HepG2 (cell line): ENCODE measurements at regions not wholly inside any gene's neighbourhood (a gene's known extent, or its start where the extent isn't known, plus 50 kb on each side); places are given as distances from the start of the nearest gene placed in this dataset.

ENCODE experiments used
- ATAC-seq: fragments of 200-7000 bp; cut with Tn5 transposase; 3 replicates; pipeline ENCODE4 v1.9.1; 2020; ENCODE audit warnings: mild to moderate bottlenecking, moderate library complexity
- BruUV-seq: library from RNA; stranded (reverse); fragments of 400-500 nt; replicated peaks from 2 replicates; lab custom pipeline; 2021; lab: Mats Ljungman, UMichigan
- CTCF ChIA-PET: fragments of 300-600 bp; formaldehyde crosslinking; extraction: SDS; loops from one replicate; lab custom pipeline; 2021; ENCODE audit warnings: low total read pairs, inconsistent platforms, low intra/inter-chr PET ratio; lab: Yijun Ruan, JAX
- POLR2A ChIA-PET: fragments of 350-600 bp; sonication (Branson Sonifier 250); formaldehyde crosslinking; loops from one replicate; lab custom pipeline; 2020; ENCODE audit warnings: antibody characterized with exemption, inconsistent platforms; lab: Yijun Ruan, JAX
- DNase-seq: peaks from one replicate; pipeline ENCODE4 v3.0.0-alpha.2; 2015; ENCODE audit warnings: low spot score
- FAIRE-seq: peaks from 3 replicates; lab custom pipeline; 2011; peaks lifted over from hg19 to GRCh38; lab: Jason Lieb, UNC
- H2AFZ ChIP-seq: one replicate; pipeline ENCODE4 v1.6.1; 2011; ENCODE audit warnings: low read length, inconsistent platforms
- H3K27ac ChIP-seq: fragments of 300-600 bp; 3 replicates; pipeline ENCODE4 v1.8.0; 2011; ENCODE audit warnings: mixed run types, mild to moderate bottlenecking, mixed read lengths, low read length, inconsistent platforms; ENCODE audit not compliant: insufficient read depth; ENCODE audit errors: extremely low read length
- H3K27me3 ChIP-seq, 2 experiments: fragments of 200-600 bp in 1 of 2; 2 replicates in 1 of 2; 3 replicates in 1 of 2; pipeline versions ENCODE4 v1.6.0 to v1.8.0; 2011; ENCODE audit warnings: low read length in 2 of 2, mild to moderate bottlenecking in 2 of 2, moderate library complexity in 2 of 2, inconsistent platforms in 1 of 2; ENCODE audit not compliant: insufficient read depth in 2 of 2, control insufficient read depth in 1 of 2
- H3K36me3 ChIP-seq, 2 experiments: fragments of 200-600 bp in 1 of 2; replicated peaks in 1 of 2; 2 replicates in 1 of 2; 3 replicates in 1 of 2; pipeline versions ENCODE4 v1.5.1 to v1.8.0; 2011; ENCODE audit warnings: low read length in 2 of 2, inconsistent platforms in 1 of 2; ENCODE audit not compliant: insufficient read depth in 2 of 2, control insufficient read depth in 1 of 2
- H3K4me1 ChIP-seq: 2 replicates; pipeline ENCODE4 v1.5.1; 2012; ENCODE audit warnings: low read length, inconsistent platforms; ENCODE audit not compliant: insufficient read depth
- H3K4me2 ChIP-seq: 2 replicates; pipeline ENCODE4 v1.6.0; 2011; ENCODE audit warnings: low read depth, low read length, inconsistent platforms
- H3K4me3 ChIP-seq, 3 experiments: fragments of 200-600 bp in 1 of 3; sonication (generic), shearing (Covaris generic) in 1 of 3; replicated peaks in 1 of 3; 2 replicates each; pipeline ENCODE4 v1.5.1; 2011 to 2016; ENCODE audit warnings: low read length in 3 of 3, inconsistent platforms in 2 of 3, low read depth in 2 of 3, mild to moderate bottlenecking in 2 of 3, control low read depth in 1 of 3, mixed read lengths in 1 of 3; ENCODE audit not compliant: insufficient read depth in 1 of 3
- H3K79me2 ChIP-seq: one replicate; pipeline ENCODE4 v1.6.1; 2011; ENCODE audit warnings: low read length, inconsistent platforms; ENCODE audit not compliant: insufficient read depth
- H3K9ac ChIP-seq: 2 replicates; pipeline ENCODE4 v1.6.0; 2011; ENCODE audit warnings: mild to moderate bottlenecking, low read depth, low read length, inconsistent platforms; ENCODE audit not compliant: insufficient read depth
- H3K9me3 ChIP-seq: 2 replicates; pipeline ENCODE4 v1.5.1; 2012; ENCODE audit warnings: mild to moderate bottlenecking, low read length
- H4K20me1 ChIP-seq: 2 replicates; pipeline ENCODE4 v1.6.0; 2011; ENCODE audit warnings: inconsistent platforms, mild to moderate bottlenecking, low read length, moderate library complexity; ENCODE audit not compliant: insufficient read depth
- ARID2 ChIP-seq: sonication (generic); formaldehyde crosslinking; IDR thresholded peaks from 2 replicates; pipeline ENCODE4 v1.8.1; 2022; ENCODE audit warnings: mild to moderate bottlenecking, missing genetic modification reagents, borderline replicate concordance
- EEA1 ChIP-seq: sonication (generic); formaldehyde crosslinking; IDR thresholded peaks from 2 replicates; pipeline ENCODE4 v1.5.1; 2020; ENCODE audit warnings: mild to moderate bottlenecking, missing genetic modification reagents, borderline replicate concordance
- EP300 ChIP-seq, 3 experiments: sonication (generic) in 1 of 3; formaldehyde crosslinking in 1 of 3; IDR thresholded peaks; 2 replicates each; pipeline versions ENCODE4 v1.5.1 to v1.6.1; 2011 to 2020; ENCODE audit warnings: low read depth in 2 of 3, low read length in 2 of 3, borderline replicate concordance in 1 of 3, improper control_type of control experiment in 1 of 3, mild to moderate bottlenecking in 1 of 3, missing genetic modification reagents in 1 of 3, moderate library complexity in 1 of 3
- MAFF ChIP-seq: IDR thresholded peaks from 2 replicates; pipeline ENCODE4 v1.6.1; 2011; ENCODE audit warnings: low read depth, low read length, improper control_type of control experiment
- PAXIP1 ChIP-seq: sonication (generic); formaldehyde crosslinking; conservative IDR thresholded peaks from 2 replicates; pipeline ENCODE4 v1.4.0; 2020; ENCODE audit warnings: mild to moderate bottlenecking, missing genetic modification reagents, moderate library complexity
- PCBP1 ChIP-seq: fragments of 200-400 bp; formaldehyde crosslinking; IDR thresholded peaks from 2 replicates; pipeline ENCODE4 v1.6.1; 2017; ENCODE audit warnings: mild to moderate bottlenecking, low read depth, low read length, borderline replicate concordance
- PRMT3 ChIP-seq: sonication (generic); formaldehyde crosslinking; IDR thresholded peaks from 2 replicates; pipeline ENCODE4 v1.8.1; 2022; ENCODE audit warnings: low read depth, mild to moderate bottlenecking, moderate library complexity, missing genetic modification reagents, borderline replicate concordance
- SCMH1 ChIP-seq: sonication (generic); formaldehyde crosslinking; IDR thresholded peaks from 2 replicates; pipeline ENCODE4 v1.9.0; 2021; ENCODE audit warnings: missing genetic modification reagents, mild to moderate bottlenecking, borderline replicate concordance
- STAT6 ChIP-seq: sonication (generic); formaldehyde crosslinking; IDR thresholded peaks from 2 replicates; pipeline ENCODE4 v1.4.0; 2020; ENCODE audit warnings: missing genetic modification reagents, mild to moderate bottlenecking, borderline replicate concordance
- TRIM22 ChIP-seq: fragments of 450-650 bp; IDR thresholded peaks from 2 replicates; pipeline ENCODE4 v1.6.1; 2017
- ZBTB8A ChIP-seq: sonication (generic); formaldehyde crosslinking; IDR thresholded peaks from 2 replicates; pipeline ENCODE4 v1.4.0; 2020; ENCODE audit warnings: mild to moderate bottlenecking, low read depth, missing genetic modification reagents, borderline replicate concordance
- ZNF552 ChIP-seq: sonication (generic); formaldehyde crosslinking; IDR thresholded peaks from 2 replicates; pipeline ENCODE4 v1.9.0; 2022; ENCODE audit warnings: missing genetic modification reagents, mild to moderate bottlenecking, borderline replicate concordance
- ZNF709 ChIP-seq: sonication (generic); formaldehyde crosslinking; IDR thresholded peaks from 2 replicates; pipeline ENCODE4 v1.5.0; 2020; ENCODE audit warnings: mild to moderate bottlenecking, missing genetic modification reagents
- whole genome bisulfite sequencing: methylation state at CpG from one replicate; pipeline ENCODE4 v1.1.6; 2017; ENCODE audit warnings: low lambda C conversion rate; 5-methylcytosine and 5-hydroxymethylcytosine counted together
- in situ Hi-C: cut with HindIII; loops from 2 replicates; pipeline ENCODE4 v1.10.0; 2017; ENCODE audit warnings: low pct_unique_long_range_greater_than_20kb; ENCODE audit not compliant: extremely low pct_ligation_motif_present
- intact Hi-C: fragments of 100-400 bp; cut with micrococcal nuclease; formaldehyde crosslinking; loops from one replicate; pipeline ENCODE4 v1.10.0; 2022; ENCODE audit not compliant: unreplicated experiment

GRCh38 chr4:189178125-189178746 lies 762.4 kb upstream of the FRG1 start:
- BruUV-seq = no TSS peak
- WGBS = 2% methylated on average over 3 of the region's 3 CpGs
- Histone ChIP-seq H3K79me2 (no peaks in the 10 kb centered on the region), H4K20me1 (no peaks in the 10 kb centered on the region), H3K9ac (no peak overlapping the region), H3K27ac (no peak overlapping the region), H3K36me3 (no peaks in the 10 kb centered on the region), H3K9me3 (no peaks in the 10 kb centered on the region), H2AFZ (no peak overlapping the region), H3K4me2 (no peak overlapping the region), H3K4me1 (no peaks in the 10 kb centered on the region), H3K27me3 (no peaks in the 10 kb centered on the region; a peak in 1 of 5 replicates), H3K4me3 (no peak overlapping the region)
- ChIA-PET POLR2A (no interaction called here), CTCF (no interaction called here)
- no peak for DNase-seq
- intact Hi-C loops (no loop called here), in situ Hi-C loops (no loop called here)
- no peak for FAIRE-seq
- ATAC-seq = no peak
- TF ChIP-seq SCMH1 (CRISPR knock-in tag) = no peak
- no peak for TF ChIP-seq ARID2
- no peak for TF ChIP-seq TRIM22
- no peak for TF ChIP-seq PRMT3 (CRISPR knock-in tag)
- no peak for TF ChIP-seq STAT6 (CRISPR knock-in tag)
- TF ChIP-seq ZBTB8A (CRISPR knock-in tag) = no peak
- TF ChIP-seq PCBP1 = no peak
- TF ChIP-seq ZNF552 (CRISPR knock-in tag) = no peak
- TF ChIP-seq MAFF = no peak
- TF ChIP-seq ZNF709 (CRISPR knock-in tag) = no peak
- TF ChIP-seq EEA1 (CRISPR knock-in tag) = no peak
- TF ChIP-seq EP300 (IDR thresholded peaks at IDR 0.05; ENCODE audit: low read depth in 2 of 2, low read length in 2 of 2) = no peak
- TF ChIP-seq EP300 (CRISPR knock-in tag; IDR thresholded peaks at IDR 0.05; ENCODE audit: borderline replicate concordance) = no peak
- no peak for TF ChIP-seq PAXIP1 (CRISPR knock-in tag)
